OCI-LY1 (cell line): ENCODE measurements at regions not wholly inside any gene's neighbourhood (a gene's known extent, or its start where the extent isn't known, plus 50 kb on each side); places are given as distances from the start of the nearest gene placed in this dataset.
"Not testable (repeated sequence)": the region's sequence is repeated elsewhere in the genome, so short reads cannot be mapped to it uniquely, and the experiment has no call there.

Experiments used
- CTCF ChIP-seq: fragments of 200-600 bp; sonication (generic), shearing (Covaris generic); IDR thresholded peaks from 2 replicates; pipeline ENCODE4 v1.5.1; 2017; ENCODE audit warnings: mild to moderate bottlenecking, antibody characterized with exemption, low read length, moderate library complexity, mixed read lengths
- EZH2 ChIP-seq: fragments of 200-600 bp; sonication (generic), shearing (Covaris generic); IDR thresholded peaks from 2 replicates; pipeline ENCODE4 v1.8.0; 2017; ENCODE audit warnings: borderline replicate concordance, mixed run types, mild to moderate bottlenecking, antibody characterized with exemption, low read length, moderate library complexity, mixed read lengths

GRCh38 chr4:131725521-131725920 lies 1423.6 kb upstream of the PCDH10 start:
- TF ChIP-seq CTCF, EZH2: not testable (repeated sequence)
